NCI-H2029 (cell line): ENCODE measurements at regions not wholly inside any gene's neighbourhood (a gene's known extent, or its start where the extent isn't known, plus 50 kb on each side); places are given as distances from the start of the nearest gene placed in this dataset.

Experiments
- DNase-seq: peaks from one replicate; lab custom pipeline; 2025; lab: John Stamatoyannopoulos, UW

- no peak for DNase-seq
These were observed 481.0 kb downstream of the TNS1 start for GRCh38 chr2:217521820-217522219.

GRCh38 chr2:217520356-217521010 is 482.3 kb downstream of the TNS1 start:
- no peak for DNase-seq

GRCh38 chr2:217517402-217517801 is 485.4 kb downstream of the TNS1 start:
- DNase-seq, result no peak

DNA sequence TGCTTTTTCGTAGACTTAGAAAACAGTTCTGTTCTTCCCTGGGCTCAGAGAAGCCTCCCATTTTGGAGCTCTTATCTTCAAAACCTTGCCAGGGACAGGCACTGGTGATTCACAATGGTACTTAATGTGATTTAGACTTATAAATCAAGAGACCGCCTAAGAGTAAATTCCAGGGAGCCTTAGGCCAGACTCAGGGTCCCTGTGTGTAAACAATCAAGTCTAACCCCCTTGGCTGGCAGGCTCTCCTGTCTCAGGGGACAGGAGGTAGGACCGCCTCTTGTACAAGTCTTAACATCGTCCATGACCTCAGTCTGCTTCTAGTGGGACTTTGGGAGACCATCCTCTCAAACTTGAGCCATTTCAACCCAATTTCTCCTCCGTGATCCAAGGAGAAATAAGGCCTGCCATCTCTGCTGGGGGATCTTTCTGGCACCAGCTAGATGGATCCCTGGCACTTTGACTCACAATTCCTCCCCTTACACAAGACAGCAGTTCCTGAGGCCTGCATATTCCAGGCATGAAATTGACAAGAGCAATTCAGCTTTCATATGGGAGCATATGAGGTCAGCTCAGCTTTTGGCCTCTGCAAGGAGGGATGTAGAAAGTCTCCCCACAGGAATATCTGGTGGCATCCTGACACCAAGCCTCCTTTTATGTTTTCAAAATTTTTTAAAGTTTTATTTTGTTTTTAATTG is 487.0 kb downstream of the TNS1 start:
- DNase-seq, result no peak

DNA sequence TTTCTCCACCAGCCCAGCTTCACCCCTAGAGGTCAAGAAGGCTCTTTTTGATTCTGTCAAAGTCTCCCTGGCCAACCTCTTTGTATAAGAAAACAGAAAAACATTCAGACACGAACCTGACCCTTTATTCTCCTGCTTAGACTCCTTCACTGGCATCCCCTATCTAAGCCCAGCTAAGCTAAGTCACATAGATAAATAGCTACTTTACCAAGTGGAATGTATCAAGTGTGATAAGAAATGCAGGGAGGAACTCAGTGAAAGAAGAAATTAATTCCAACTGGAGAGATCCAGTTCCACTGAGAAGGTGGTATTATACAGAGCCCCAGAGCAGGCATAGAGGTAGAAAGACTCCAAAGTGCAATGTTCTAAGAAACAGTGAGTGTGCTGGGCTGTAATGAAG is 489.5 kb downstream of the TNS1 start:
- DNase-seq, result no peak

GRCh38 chr2:217512728-217513127 is 490.1 kb downstream of the TNS1 start:
- no peak for DNase-seq

DNA sequence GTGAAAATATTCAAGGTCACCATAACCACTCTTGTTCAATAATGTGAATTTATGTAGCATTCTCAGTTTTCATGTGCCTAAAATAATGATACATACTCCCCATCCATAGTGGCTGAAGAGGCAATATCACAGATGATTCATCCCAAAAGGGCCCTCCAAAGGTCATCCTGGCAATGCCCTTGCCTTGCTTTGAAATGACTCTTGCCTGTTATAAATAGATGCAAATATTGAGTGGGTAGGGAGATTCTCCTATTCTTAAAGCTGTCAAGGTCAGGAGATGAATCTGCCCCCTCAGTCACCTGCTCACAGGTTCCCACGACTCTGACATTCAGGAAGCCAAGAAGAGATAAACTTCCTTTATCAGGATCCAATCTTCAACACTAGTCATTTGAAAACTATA is 490.5 kb downstream of the TNS1 start:
- DNase-seq, result no peak

DNA sequence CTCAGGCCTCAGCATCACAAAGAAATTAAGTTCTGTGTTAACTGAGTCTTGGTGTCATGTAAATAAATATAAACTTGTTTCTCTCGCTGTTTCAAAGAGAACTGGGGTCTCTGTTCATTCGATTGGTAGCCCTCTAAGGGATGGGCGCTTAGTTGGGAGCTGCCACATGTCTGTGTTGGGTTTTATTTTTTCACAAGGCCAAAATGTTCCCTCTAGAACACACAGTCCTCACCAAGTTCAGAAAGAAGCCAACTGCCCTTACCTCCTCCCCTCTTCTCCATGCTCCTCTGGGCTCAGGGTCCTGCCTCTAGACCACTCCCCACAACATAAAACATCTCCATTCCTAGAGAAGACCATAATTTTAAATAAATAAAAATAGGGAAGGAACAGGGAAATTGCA is 490.9 kb downstream of the TNS1 start:
- DNase-seq, result no peak

DNA sequence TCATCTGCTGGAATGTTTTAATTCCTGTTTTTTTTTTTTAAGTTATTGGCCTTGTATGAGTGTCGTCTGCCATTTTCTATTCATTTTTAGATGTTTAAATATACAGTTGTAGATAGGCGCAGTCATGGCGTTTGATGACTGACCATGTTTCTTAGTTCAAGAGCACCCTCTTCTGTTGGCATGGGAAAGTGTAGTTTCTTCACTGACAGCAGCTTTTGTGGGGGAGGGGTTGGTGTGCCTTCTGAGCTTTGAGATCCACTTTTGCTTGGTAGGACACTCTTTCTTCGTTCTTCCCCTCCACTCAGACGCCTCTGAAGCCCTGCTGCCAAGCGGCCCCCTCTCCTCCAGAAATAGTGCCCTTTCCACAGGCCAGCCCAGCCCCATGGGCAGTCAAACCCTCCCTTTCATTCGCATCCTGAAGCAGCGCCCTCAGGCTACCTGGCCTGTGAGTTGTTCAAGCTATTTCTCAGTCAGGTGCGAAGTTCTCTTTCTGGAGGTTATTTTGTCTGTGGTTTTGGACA is 492.0 kb downstream of the TNS1 start:
- peak; percentile 75 for DNase-seq

DNA sequence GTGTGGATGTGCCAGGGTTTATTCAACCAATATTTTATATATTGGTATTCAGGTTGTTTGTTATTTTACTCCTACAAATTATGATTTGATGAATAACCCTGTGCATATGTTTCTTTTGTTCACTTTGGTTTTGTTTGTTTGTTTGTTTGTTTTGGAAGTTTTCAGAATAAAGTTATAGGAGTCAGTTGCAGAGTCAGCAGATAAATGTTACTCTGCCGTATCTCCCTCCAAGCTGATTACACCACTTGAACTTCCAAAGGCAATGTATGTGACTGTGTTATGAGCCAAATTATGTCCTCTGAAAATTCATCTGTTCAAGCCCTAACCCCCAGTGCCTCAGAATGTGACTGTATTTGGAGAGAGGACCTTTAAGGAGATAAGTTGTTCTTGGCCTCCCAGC is 497.5 kb downstream of the TNS1 start:
- DNase-seq, result no peak

GRCh38 chr2:217501887-217502286 is 500.9 kb downstream of the TNS1 start:
- no peak for DNase-seq

DNA sequence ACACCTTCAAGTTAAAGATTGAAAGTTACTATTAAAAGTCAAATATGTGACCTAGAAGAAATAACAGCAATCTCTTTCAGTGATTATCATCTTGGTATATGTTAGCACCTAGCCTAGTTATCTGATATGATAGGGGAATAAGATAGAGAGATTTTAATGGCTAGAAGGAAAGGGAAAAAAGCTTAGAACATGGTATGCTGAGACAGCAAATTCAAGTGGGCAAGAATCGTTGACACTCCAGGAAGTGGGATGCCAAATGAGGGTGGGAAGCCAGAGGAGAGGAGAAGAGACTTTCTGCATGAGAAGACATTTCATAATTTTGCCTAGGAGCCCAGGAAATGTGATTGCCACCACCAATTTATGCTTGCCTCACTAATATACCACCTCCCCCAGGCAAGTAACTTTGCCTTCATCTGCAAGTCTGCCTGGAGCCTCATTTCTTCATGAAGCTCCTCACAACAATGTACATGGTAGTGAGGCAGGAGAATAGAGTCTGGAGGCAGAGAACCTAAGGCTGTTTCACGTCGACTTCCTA is 504.9 kb downstream of the TNS1 start:
- DNase-seq, result no peak

- DNase-seq, result no peak
These were observed 508.2 kb downstream of the TNS1 start for GRCh38 chr2:217494557-217494956.

- DNase-seq, result no peak
These were observed 511.5 kb downstream of the TNS1 start for GRCh38 chr2:217491271-217491670.

DNA sequence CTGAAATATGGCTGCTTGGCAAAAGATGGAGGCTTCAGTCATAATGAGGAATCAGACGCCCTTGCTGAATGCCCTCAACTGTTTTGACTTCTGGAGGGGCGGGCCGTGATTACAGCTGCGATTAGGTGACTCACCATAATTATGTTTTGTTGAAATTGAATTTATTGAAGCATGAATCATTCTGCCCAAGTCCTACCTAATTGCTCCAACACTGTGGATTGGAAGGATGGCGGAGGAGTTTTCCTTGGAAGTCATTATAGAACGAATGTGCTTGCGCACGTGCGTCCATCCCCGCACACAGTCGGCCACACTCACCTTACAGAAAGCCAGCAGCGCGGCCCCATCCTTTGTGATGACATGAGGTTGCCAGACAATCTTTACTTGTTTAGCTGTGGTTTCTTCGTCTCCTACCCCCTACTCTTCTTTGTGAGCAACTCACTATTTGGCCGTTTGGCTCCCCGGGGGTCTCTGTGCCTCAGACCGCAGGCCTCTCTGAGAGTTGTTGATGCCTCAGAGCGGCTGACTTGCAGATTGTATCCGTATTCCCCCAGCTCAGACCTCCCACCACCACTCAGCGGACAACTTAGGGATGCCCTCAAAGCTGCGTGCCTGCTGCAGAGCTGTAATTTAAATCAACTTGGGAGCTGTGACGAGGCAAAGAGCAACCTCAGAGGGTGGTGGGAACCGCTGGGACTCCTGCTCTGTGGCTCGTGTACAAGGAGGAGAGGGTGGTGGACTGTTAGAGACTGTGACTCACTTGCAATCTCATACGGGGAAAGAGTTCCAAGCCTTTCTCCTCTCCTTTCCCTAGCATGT is 513.4 kb downstream of the TNS1 start:
- DNase-seq, result no peak

DNA sequence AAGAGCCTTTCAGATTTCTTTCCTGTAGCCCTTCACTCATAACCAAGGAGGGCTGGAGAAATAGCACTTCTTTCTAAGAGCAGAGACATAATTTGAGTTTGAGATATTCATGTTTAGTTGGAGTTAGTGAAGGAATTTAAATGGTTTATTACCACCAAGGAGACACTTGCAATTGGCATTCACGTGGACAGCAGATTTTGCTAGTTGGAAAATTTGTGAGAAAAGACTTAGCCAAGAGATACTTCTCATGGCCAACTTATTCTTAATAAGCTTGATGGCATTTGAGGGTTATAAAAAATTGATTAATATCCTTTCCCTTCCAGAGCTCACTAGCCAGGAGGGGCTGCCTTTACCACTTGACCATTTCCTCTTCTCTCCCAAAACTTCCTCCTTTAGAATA is 518.7 kb downstream of the TNS1 start:
- no peak for DNase-seq

- no peak for DNase-seq
These were observed 520.6 kb downstream of the TNS1 start for GRCh38 chr2:217482056-217482710.

- DNase-seq, result no peak
These were observed 521.2 kb downstream of the TNS1 start for GRCh38 chr2:217481577-217481976.

GRCh38 chr2:217479566-217479965 is 523.2 kb downstream of the TNS1 start:
- DNase-seq, result no peak

GRCh38 chr2:217478831-217479455 is 523.9 kb downstream of the TNS1 start:
- no peak for DNase-seq

DNA sequence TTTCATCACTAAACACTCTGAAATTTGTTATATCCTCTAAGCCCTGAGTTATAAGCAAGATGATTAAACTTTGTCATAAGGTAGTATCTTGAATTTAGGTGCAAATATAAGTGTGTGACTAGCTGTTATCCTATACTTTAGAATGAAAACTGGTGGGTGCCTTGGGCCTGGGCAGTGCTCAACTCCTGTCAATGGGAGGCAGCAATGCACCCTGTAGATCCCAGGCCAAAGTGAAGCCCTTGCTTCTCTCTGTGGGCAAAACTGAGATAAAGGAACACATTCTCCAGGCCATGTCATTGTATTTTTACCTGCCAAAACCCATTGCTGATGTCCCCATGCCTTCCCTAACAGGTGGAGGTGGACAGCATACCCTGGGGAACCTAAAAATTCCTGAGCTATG is 525.2 kb downstream of the TNS1 start:
- no peak for DNase-seq

- DNase-seq, result no peak
These were observed 527.0 kb downstream of the TNS1 start for GRCh38 chr2:217475791-217476190.
